ENCODE measurements at regions not wholly inside any gene's neighbourhood (a gene's known extent, or its start where the extent isn't known, plus 50 kb on each side); places are given as distances from the start of the nearest gene placed in this dataset.
A peak's percentile ranks its signal among the peaks of the same experiment; 100 is the strongest.

- Histone ChIP-seq H3K36me3 (ENCODE audit: low read depth) (no peaks in the 10 kb centered on the region), H3K4me1 (ENCODE audit: low read depth) (peaks cover 6% of the 10 kb centered on the region), H3K4me3 (no peak overlapping the region), H3K9me3 (no peaks in the 10 kb centered on the region)
- DNase-seq, result no peak
- intact Hi-C loops (cut with DNase I, micrococcal nuclease), result no loop called here
- no peak for ATAC-seq
- TF ChIP-seq, protein P1, sequence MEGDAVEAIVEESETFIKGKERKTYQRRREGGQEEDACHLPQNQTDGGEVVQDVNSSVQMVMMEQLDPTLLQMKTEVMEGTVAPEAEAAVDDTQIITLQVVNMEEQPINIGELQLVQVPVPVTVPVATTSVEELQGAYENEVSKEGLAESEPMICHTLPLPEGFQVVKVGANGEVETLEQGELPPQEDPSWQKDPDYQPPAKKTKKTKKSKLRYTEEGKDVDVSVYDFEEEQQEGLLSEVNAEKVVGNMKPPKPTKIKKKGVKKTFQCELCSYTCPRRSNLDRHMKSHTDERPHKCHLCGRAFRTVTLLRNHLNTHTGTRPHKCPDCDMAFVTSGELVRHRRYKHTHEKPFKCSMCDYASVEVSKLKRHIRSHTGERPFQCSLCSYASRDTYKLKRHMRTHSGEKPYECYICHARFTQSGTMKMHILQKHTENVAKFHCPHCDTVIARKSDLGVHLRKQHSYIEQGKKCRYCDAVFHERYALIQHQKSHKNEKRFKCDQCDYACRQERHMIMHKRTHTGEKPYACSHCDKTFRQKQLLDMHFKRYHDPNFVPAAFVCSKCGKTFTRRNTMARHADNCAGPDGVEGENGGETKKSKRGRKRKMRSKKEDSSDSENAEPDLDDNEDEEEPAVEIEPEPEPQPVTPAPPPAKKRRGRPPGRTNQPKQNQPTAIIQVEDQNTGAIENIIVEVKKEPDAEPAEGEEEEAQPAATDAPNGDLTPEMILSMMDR (IDR thresholded peaks at IDR 0.05), result no peak
Observed at GRCh38 chr2:9769171-9770005, 73.9 kb upstream of the TAF1B start.

DNA sequence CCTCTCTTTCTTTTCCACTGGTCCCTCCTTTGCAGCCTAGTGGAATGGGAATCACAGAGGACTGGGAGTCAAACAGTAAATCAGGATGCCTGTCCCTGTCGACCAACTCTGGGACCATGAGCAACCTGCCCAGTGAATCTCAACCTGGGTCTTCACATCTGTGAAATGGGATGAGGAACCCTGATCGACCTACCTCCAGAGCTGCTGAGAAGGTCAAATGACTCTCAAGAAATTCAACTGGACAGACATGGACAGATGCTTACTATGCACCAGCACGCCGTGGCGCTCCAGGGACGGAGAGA, 73.3 kb upstream of the TAF1B start:
- no peak for ATAC-seq
- Histone ChIP-seq H3K4me1 (ENCODE audit: low read depth) (peaks cover 6% of the 10 kb centered on the region), H3K36me3 (ENCODE audit: low read depth) (no peaks in the 10 kb centered on the region), H3K4me3 (no peak overlapping the region), H3K9me3 (no peaks in the 10 kb centered on the region)
- intact Hi-C loops (cut with DNase I, micrococcal nuclease), result no loop called here
- TF ChIP-seq, protein P1 (IDR thresholded peaks at IDR 0.05), result no peak
- DNase-seq, result no peak

DNA sequence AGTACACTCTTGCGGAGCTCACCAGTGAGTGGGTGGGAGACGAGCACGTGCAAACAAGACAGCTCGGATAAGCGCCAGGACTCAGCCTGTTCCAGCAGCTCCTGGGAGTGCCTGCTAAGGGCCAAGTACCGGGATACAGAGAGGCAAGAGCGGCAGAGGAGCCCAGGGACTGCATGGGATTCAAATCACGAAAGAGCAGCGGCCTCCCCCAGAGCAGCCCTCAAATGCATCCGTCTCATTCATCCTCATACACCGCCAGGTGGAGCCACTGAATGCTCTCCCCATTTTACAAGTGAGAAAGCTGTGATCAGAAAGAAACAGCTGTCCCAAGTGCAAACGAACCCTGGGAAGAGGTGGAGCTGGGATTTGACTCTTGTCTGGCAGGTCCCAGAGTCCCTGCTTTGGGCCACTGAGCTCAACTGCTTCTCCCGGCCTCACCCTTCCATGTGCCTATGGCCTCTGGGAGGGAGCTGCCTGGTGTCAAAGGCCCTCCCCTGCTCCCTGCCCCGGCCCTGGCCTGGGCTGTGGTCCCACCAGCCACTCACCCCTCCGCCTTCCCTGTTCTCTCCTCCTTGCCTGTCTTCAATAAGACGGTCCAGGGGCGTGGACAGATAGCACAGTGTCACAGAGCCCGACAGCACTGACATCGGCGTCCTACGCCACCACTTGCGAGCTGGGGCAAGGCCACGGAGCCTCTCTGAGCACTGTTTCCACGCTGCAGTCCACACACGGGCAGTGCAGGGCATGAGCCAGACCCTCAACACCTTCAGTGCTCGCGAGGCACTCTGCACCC, 72.8 kb upstream of the TAF1B start:
- intact Hi-C loops (cut with DNase I, micrococcal nuclease), result no loop called here
- TF ChIP-seq, protein P1 (IDR thresholded peaks at IDR 0.05), result peak; percentile 52
- no peak overlapping the region for H3K4me3 ChIP-seq
- H3K4me1 ChIP-seq (ENCODE audit: low read depth), result peaks cover 6% of the 10 kb centered on the region
- DNase-seq, result peak in 2 of 3 donors; percentile 63 to 86
- ATAC-seq, result peak; percentile 70
- H3K9me3 ChIP-seq, result no peaks in the 10 kb centered on the region
- no peaks in the 10 kb centered on the region for H3K36me3 ChIP-seq (ENCODE audit: low read depth)

DNA sequence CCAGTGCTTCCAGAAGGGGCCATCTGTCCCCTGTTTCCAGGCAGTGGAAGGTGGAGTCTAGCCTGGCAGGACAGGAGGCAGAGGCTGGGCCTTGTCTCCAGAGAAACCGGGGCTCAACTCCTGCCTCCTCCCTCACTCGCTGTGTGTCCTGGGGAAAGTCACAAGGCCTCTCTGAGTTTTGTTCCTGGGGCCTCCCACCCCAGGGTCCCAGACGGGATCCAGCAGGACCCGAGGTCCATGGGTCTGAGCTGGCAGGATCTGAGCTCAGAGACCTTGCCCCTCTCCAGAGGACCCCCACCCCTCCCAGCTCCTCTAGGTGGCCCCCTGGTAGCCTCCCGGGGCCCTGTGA, 72.2 kb upstream of the TAF1B start:
- DNase-seq, result no peak
- Histone ChIP-seq H3K9me3 (no peaks in the 10 kb centered on the region), H3K4me3 (no peak overlapping the region), H3K4me1 (ENCODE audit: low read depth) (peaks cover 6% of the 10 kb centered on the region), H3K36me3 (ENCODE audit: low read depth) (no peaks in the 10 kb centered on the region)
- intact Hi-C loops (cut with DNase I, micrococcal nuclease), result no loop called here
- no peak for ATAC-seq
- TF ChIP-seq, protein P1 (IDR thresholded peaks at IDR 0.05), result no peak

GRCh38 chr2:9771481-9772017, 71.7 kb upstream of the TAF1B start:
- no peaks in the 10 kb centered on the region for H3K9me3 ChIP-seq
- DNase-seq (no peak), ATAC-seq (no peak)
- TF ChIP-seq, protein P1 (IDR thresholded peaks at IDR 0.05), result no peak
- H3K36me3 ChIP-seq (ENCODE audit: low read depth), result no peaks in the 10 kb centered on the region
- intact Hi-C loops (cut with DNase I, micrococcal nuclease), result no loop called here
- H3K4me1 ChIP-seq (ENCODE audit: low read depth), result peaks cover 6% of the 10 kb centered on the region
- H3K4me3 ChIP-seq, result no peak overlapping the region

All from mucosa of descending colon (tissue), 3 donors.